Skeletal muscle satellite cell (primary cell): ENCODE measurements at regions not wholly inside any gene's neighbourhood (a gene's known extent, or its start where the extent isn't known, plus 50 kb on each side); places are given as distances from the start of the nearest gene placed in this dataset.

Experiments
- H3K27me3 ChIP-seq: 2 replicates; pipeline ENCODE4 v1.7.0; 2013; ENCODE audit warnings: low read length; ENCODE audit not compliant: control insufficient read depth, insufficient read depth
- H3K36me3 ChIP-seq: 2 replicates; pipeline ENCODE4 v1.7.0; 2013; ENCODE audit warnings: mild to moderate bottlenecking, control low read depth, low read length; ENCODE audit not compliant: insufficient read depth
- H3K4me1 ChIP-seq: 2 replicates; pipeline ENCODE4 v1.7.0; 2013; ENCODE audit warnings: low read length; ENCODE audit not compliant: control insufficient read depth, insufficient read depth
- H3K4me2 ChIP-seq: 2 replicates; pipeline ENCODE4 v1.7.0; 2013; ENCODE audit warnings: mild to moderate bottlenecking, low read length
- H3K4me3 ChIP-seq: 2 replicates; pipeline ENCODE4 v1.7.0; 2013; ENCODE audit warnings: low read length
- H3K9ac ChIP-seq: 2 replicates; pipeline ENCODE4 v1.7.0; 2013; ENCODE audit warnings: mild to moderate bottlenecking, low read depth, low read length, moderate library complexity
- H3K9me3 ChIP-seq: replicated peaks from 2 replicates; pipeline ENCODE4 v1.7.0; 2013; ENCODE audit warnings: mild to moderate bottlenecking, control low read depth, low read length

- Histone ChIP-seq H3K4me3 (no peak overlapping the region), H3K9me3 (no peaks in the 10 kb centered on the region)
These were observed 264.1 kb downstream of the TSHZ3 start for GRCh38 chr19:31085125-31085524.

GRCh38 chr19:31083105-31083504 lies 266.1 kb downstream of the TSHZ3 start:
- no peaks in the 10 kb centered on the region for H3K36me3 ChIP-seq
- H3K9me3 ChIP-seq: no peaks in the 10 kb centered on the region
- H3K9ac ChIP-seq: no peak overlapping the region
- H3K4me3 ChIP-seq: no peak overlapping the region
- no peak overlapping the region for H3K4me2 ChIP-seq
- H3K27me3 ChIP-seq: peaks cover under 1% of the 10 kb centered on the region
- H3K4me1 ChIP-seq: no peaks in the 10 kb centered on the region

More at GRCh38 chr19:31085125-31085524, 264.1 kb downstream of the TSHZ3 start:
- Histone ChIP-seq H3K27me3 (peaks cover 3% of the 10 kb centered on the region), H3K4me1 (no peaks in the 10 kb centered on the region), H3K4me2 (no peak overlapping the region), H3K9ac (no peak overlapping the region), H3K36me3 (no peaks in the 10 kb centered on the region)

GRCh38 chr19:31075146-31075655 lies 274.0 kb downstream of the TSHZ3 start:
- Histone ChIP-seq H3K9me3 (no peaks in the 10 kb centered on the region), H3K27me3 (peaks cover 16% of the 10 kb centered on the region), H3K4me3 (no peak overlapping the region), H3K4me1 (peaks cover 4% of the 10 kb centered on the region), H3K36me3 (no peaks in the 10 kb centered on the region), H3K9ac (no peak overlapping the region), H3K4me2 (no peak overlapping the region)

GRCh38 chr19:31074199-31075125 lies 274.8 kb downstream of the TSHZ3 start:
- Histone ChIP-seq H3K4me3 (no peak overlapping the region), H3K9ac (no peak overlapping the region), H3K27me3 (peaks cover 16% of the 10 kb centered on the region), H3K9me3 (no peaks in the 10 kb centered on the region), H3K4me2 (no peak overlapping the region), H3K4me1 (peaks cover 4% of the 10 kb centered on the region), H3K36me3 (no peaks in the 10 kb centered on the region)

- no peak overlapping the region for H3K4me2 ChIP-seq
- no peaks in the 10 kb centered on the region for H3K36me3 ChIP-seq
- no peaks in the 10 kb centered on the region for H3K9me3 ChIP-seq
- H3K4me3 ChIP-seq: no peak overlapping the region
- H3K27me3 ChIP-seq: peaks cover 16% of the 10 kb centered on the region
- H3K9ac ChIP-seq: no peak overlapping the region
- peaks cover 4% of the 10 kb centered on the region for H3K4me1 ChIP-seq
These were observed 275.6 kb downstream of the TSHZ3 start for GRCh38 chr19:31073485-31074198.

GRCh38 chr19:31072451-31072850 lies 276.8 kb downstream of the TSHZ3 start:
- Histone ChIP-seq H3K9me3 (no peaks in the 10 kb centered on the region), H3K9ac (no peak overlapping the region), H3K27me3 (peaks cover 16% of the 10 kb centered on the region), H3K4me2 (no peak overlapping the region), H3K36me3 (no peaks in the 10 kb centered on the region), H3K4me1 (peaks cover 6% of the 10 kb centered on the region), H3K4me3 (no peak overlapping the region)

- H3K4me1 ChIP-seq: peaks cover 18% of the 10 kb centered on the region
- H3K36me3 ChIP-seq: no peaks in the 10 kb centered on the region
- no peak overlapping the region for H3K4me2 ChIP-seq
- H3K27me3 ChIP-seq: peaks cover 16% of the 10 kb centered on the region
- no peak overlapping the region for H3K9ac ChIP-seq
- no peak overlapping the region for H3K4me3 ChIP-seq
- no peaks in the 10 kb centered on the region for H3K9me3 ChIP-seq
These were observed 277.9 kb downstream of the TSHZ3 start for GRCh38 chr19:31071136-31071855.

GRCh38 chr19:31070146-31071065 lies 278.8 kb downstream of the TSHZ3 start:
- Histone ChIP-seq H3K36me3 (no peaks in the 10 kb centered on the region), H3K9ac (no peak overlapping the region), H3K4me1 (peaks cover 23% of the 10 kb centered on the region), H3K9me3 (no peaks in the 10 kb centered on the region), H3K4me3 (no peak overlapping the region), H3K27me3 (peaks cover 16% of the 10 kb centered on the region), H3K4me2 (no peak overlapping the region)

GRCh38 chr19:31068268-31068667 lies 281.0 kb downstream of the TSHZ3 start:
- H3K4me2 ChIP-seq: no peak overlapping the region
- H3K4me3 ChIP-seq: no peak overlapping the region
- H3K4me1 ChIP-seq: peaks cover 33% of the 10 kb centered on the region
- H3K36me3 ChIP-seq: no peaks in the 10 kb centered on the region
- H3K27me3 ChIP-seq: peaks cover 5% of the 10 kb centered on the region
- H3K9ac ChIP-seq: no peak overlapping the region
- H3K9me3 ChIP-seq: no peaks in the 10 kb centered on the region

GRCh38 chr19:31066385-31066784 lies 282.9 kb downstream of the TSHZ3 start:
- H3K9me3 ChIP-seq: no peaks in the 10 kb centered on the region
- no peak overlapping the region for H3K9ac ChIP-seq
- peak overlapping the region; percentile 65 for H3K4me2 ChIP-seq
- H3K4me1 ChIP-seq: peaks cover 30% of the 10 kb centered on the region
- no peaks in the 10 kb centered on the region for H3K36me3 ChIP-seq
- peak overlapping the region; percentile 11 for H3K4me3 ChIP-seq
- no peaks in the 10 kb centered on the region for H3K27me3 ChIP-seq
